GM12878 (cell line): ENCODE measurements at regions not wholly inside any gene's neighbourhood (a gene's known extent, or its start where the extent isn't known, plus 50 kb on each side); places are given as distances from the start of the nearest gene placed in this dataset.

ENCODE experiments used
- BHLHE40 ChIP-seq, 2 experiments: fragments of 450-650 bp in 1 of 2; IDR thresholded peaks; 2 replicates each; pipeline ENCODE4 v1.6.1; 2011 to 2017; ENCODE audit warnings: low read depth in 2 of 2, borderline replicate concordance in 1 of 2, improper control_type of control experiment in 1 of 2, low read length in 1 of 2, mild to moderate bottlenecking in 1 of 2
- CTCF ChIP-seq, 3 experiments: IDR thresholded peaks in 2 of 3; conservative IDR thresholded peaks in 1 of 3; 2 replicates each; pipeline ENCODE4 v1.5.1; 2011; ENCODE audit warnings: low read depth in 3 of 3, low read length in 3 of 3, mild to moderate bottlenecking in 3 of 3, control low read depth in 2 of 3, moderate library complexity in 2 of 3, inconsistent platforms in 1 of 3, mixed read lengths in 1 of 3; ENCODE audit not compliant: control insufficient read depth in 2 of 3, insufficient read depth in 1 of 3; ENCODE audit errors: extremely low read depth in 1 of 3
- GATAD2B ChIP-seq: fragments of 450-650 bp; conservative IDR thresholded peaks from 2 replicates; pipeline ENCODE4 v1.6.1; 2017; ENCODE audit warnings: low read depth, mild to moderate bottlenecking, moderate library complexity
- NFYB ChIP-seq: IDR thresholded peaks from 2 replicates; pipeline ENCODE4 v1.6.1; 2011; ENCODE audit warnings: low read depth, mild to moderate bottlenecking, low read length, improper control_type of control experiment, moderate library complexity; ENCODE audit not compliant: insufficient read depth
- RAD21 ChIP-seq: IDR thresholded peaks from 2 replicates; pipeline ENCODE4 v1.6.1; 2011; ENCODE audit warnings: mild to moderate bottlenecking, low read depth, low read length, moderate library complexity; ENCODE audit not compliant: insufficient read depth
- REST ChIP-seq: IDR thresholded peaks from 2 replicates; pipeline ENCODE4 v1.6.1; 2012; ENCODE audit warnings: mild to moderate bottlenecking, low read depth, low read length

- no peak for TF ChIP-seq CTCF (IDR thresholded peaks at IDR 0.05 in 2 of 3, conservative IDR thresholded peaks at IDR 0.05 in 1 of 3; ENCODE audit: control insufficient read depth in 2 of 3, extremely low read depth in 1 of 3, insufficient read depth in 1 of 3, low read depth in 3 of 3, low read length in 3 of 3)
- TF ChIP-seq RAD21, result no peak
- no peak for TF ChIP-seq BHLHE40 (IDR thresholded peaks at IDR 0.05; ENCODE audit: borderline replicate concordance in 1 of 2, low read depth in 2 of 2, low read length in 1 of 2)
- no peak for TF ChIP-seq REST
- no peak for TF ChIP-seq GATAD2B
- TF ChIP-seq NFYB, result no peak
Observed at GRCh38 chr9:12155401-12156134, 537.6 kb upstream of the TYRP1 start.
